Hepatocyte (in vitro differentiated cells): ENCODE measurements at regions not wholly inside any gene's neighbourhood (a gene's known extent, or its start where the extent isn't known, plus 50 kb on each side); places are given as distances from the start of the nearest gene placed in this dataset.

Experiments used
- DNase-seq: peaks from one replicate; pipeline ENCODE4 v3.0.0-alpha.2; 2016; ENCODE audit warnings: low spot score
- H2AFZ ChIP-seq: fragments of 200-600 bp; sonication (generic); 2 replicates; pipeline ENCODE4 v1.6.0; 2016; ENCODE audit warnings: antibody characterized with exemption, mild to moderate bottlenecking
- H3K27ac ChIP-seq: fragments of 200-600 bp; sonication (generic); 2 replicates; pipeline ENCODE4 v1.5.1; 2016; ENCODE audit warnings: mild to moderate bottlenecking
- H3K27me3 ChIP-seq: fragments of 200-600 bp; sonication (generic); 2 replicates; pipeline ENCODE4 v1.6.1; 2016
- H3K36me3 ChIP-seq: fragments of 200-600 bp; sonication (generic); replicated peaks from 2 replicates; pipeline ENCODE4 v1.5.1; 2016; ENCODE audit warnings: low read depth; ENCODE audit not compliant: insufficient read depth
- H3K4me1 ChIP-seq: fragments of 200-600 bp; sonication (generic); 2 replicates; pipeline ENCODE4 v1.5.1; 2016; ENCODE audit warnings: mild to moderate bottlenecking, moderate library complexity; ENCODE audit not compliant: insufficient read depth
- H3K4me2 ChIP-seq: fragments of 200-600 bp; sonication (generic); 2 replicates; pipeline ENCODE4 v1.6.0; 2016
- H3K4me3 ChIP-seq: fragments of 200-600 bp; sonication (generic); 2 replicates; pipeline ENCODE4 v1.5.1; 2016; ENCODE audit warnings: mild to moderate bottlenecking
- H3K79me2 ChIP-seq: fragments of 200-600 bp; sonication (generic); 2 replicates; pipeline ENCODE4 v1.6.0; 2017; ENCODE audit warnings: mild to moderate bottlenecking
- H3K9me2 ChIP-seq: fragments of 200-600 bp; sonication (generic); replicated peaks from 2 replicates; pipeline ENCODE4 v1.6.0; 2017; ENCODE audit warnings: mild to moderate bottlenecking; ENCODE audit not compliant: insufficient read depth
- H3K9me3 ChIP-seq: fragments of 200-600 bp; sonication (generic); 2 replicates; pipeline ENCODE4 v1.5.1; 2016; ENCODE audit warnings: low read depth, mild to moderate bottlenecking
- H4K20me1 ChIP-seq: fragments of 200-600 bp; sonication (generic); 2 replicates; pipeline ENCODE4 v1.6.0; 2016; ENCODE audit warnings: mild to moderate bottlenecking; ENCODE audit not compliant: insufficient read depth, poor library complexity, severe bottlenecking
- EZH2 ChIP-seq: fragments of 200-600 bp; sonication (generic); IDR thresholded peaks from 2 replicates; pipeline ENCODE4 v1.6.1; 2016; ENCODE audit warnings: antibody characterized with exemption, mild to moderate bottlenecking, borderline replicate concordance
- EZH2phosphoT487 ChIP-seq: fragments of 200-600 bp; sonication (generic); IDR thresholded peaks from one replicate; pipeline ENCODE4 v1.6.1; 2018; ENCODE audit warnings: antibody characterized with exemption, mild to moderate bottlenecking, low read depth, moderate library complexity; ENCODE audit not compliant: unreplicated experiment, severe bottlenecking
- WGBS: methylation state at CpG from one replicate; pipeline ENCODE4 v1.1.6; 2016; ENCODE audit warnings: low lambda C conversion rate; ENCODE audit errors: missing lambda C conversion rate; 5-methylcytosine and 5-hydroxymethylcytosine counted together
- TF ChIP-seq, protein P1 (sequence below): fragments of 200-600 bp; sonication (generic); IDR thresholded peaks from 2 replicates; pipeline ENCODE4 v1.5.1; 2016; ENCODE audit warnings: antibody characterized with exemption, mild to moderate bottlenecking; ENCODE audit not compliant: poor library complexity

DNA sequence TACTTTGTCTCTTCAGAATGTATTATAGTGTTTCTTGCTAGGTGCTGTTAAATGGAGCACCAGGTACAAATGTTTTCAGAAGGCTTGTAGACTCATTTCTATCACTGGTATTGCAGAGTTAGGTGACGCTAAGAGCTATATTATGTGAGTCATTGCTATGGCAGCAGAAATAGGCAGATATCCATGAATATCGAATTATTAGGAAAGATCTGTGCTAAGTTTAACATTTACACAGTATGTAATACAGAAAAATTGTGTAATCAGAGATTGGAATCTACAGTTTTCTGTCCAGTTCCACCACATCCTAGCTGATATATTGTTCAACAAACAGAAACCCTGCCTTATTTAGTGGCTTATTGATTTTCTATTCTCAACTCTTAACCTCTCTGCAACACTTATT lies 1025.5 kb downstream of the STIM2 start:
- WGBS, result 88% methylated on average over 2 of the region's 2 CpGs

DNA sequence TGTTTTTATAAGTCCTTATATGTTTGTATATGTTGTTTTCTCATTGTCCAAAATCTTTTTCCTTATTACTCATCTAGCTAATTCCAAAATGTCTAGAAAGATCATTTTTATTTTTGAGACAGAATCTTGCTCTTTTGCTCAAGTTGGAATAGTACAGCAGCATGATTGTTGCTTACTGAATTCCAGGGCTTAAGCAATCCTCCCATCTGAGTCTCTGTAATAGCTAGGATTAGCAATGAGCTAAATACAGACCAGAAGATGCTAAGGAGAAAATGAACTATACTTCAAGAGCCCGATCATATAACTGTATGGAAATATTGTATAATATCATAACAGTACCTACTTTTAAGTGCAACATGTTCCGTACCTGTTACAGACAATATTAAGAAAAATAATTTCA lies 1027.0 kb downstream of the STIM2 start:
- Histone ChIP-seq H3K4me1 (no peaks in the 10 kb centered on the region), H3K4me3 (no peak overlapping the region), H3K9me3 (no peaks in the 10 kb centered on the region), H3K27me3 (no peaks in the 10 kb centered on the region), H4K20me1 (no peaks in the 10 kb centered on the region), H3K4me2 (no peak overlapping the region), H3K36me3 (no peaks in the 10 kb centered on the region), H3K27ac (no peak overlapping the region), H3K9me2 (no peaks in the 10 kb centered on the region), H3K79me2 (no peaks in the 10 kb centered on the region), H2AFZ (no peak overlapping the region)
- no peak for DNase-seq
- TF ChIP-seq EZH2 (no peak), EZH2phosphoT487 (no peak)
- TF ChIP-seq, protein P1, sequence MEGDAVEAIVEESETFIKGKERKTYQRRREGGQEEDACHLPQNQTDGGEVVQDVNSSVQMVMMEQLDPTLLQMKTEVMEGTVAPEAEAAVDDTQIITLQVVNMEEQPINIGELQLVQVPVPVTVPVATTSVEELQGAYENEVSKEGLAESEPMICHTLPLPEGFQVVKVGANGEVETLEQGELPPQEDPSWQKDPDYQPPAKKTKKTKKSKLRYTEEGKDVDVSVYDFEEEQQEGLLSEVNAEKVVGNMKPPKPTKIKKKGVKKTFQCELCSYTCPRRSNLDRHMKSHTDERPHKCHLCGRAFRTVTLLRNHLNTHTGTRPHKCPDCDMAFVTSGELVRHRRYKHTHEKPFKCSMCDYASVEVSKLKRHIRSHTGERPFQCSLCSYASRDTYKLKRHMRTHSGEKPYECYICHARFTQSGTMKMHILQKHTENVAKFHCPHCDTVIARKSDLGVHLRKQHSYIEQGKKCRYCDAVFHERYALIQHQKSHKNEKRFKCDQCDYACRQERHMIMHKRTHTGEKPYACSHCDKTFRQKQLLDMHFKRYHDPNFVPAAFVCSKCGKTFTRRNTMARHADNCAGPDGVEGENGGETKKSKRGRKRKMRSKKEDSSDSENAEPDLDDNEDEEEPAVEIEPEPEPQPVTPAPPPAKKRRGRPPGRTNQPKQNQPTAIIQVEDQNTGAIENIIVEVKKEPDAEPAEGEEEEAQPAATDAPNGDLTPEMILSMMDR, result no peak
- 93% methylated on average over 2 of the region's 2 CpGs for WGBS

More for the DNA sequence above, 1025.5 kb downstream of the STIM2 start:
- Histone ChIP-seq H3K27me3 (no peaks in the 10 kb centered on the region), H3K4me1 (no peaks in the 10 kb centered on the region), H3K9me2 (no peaks in the 10 kb centered on the region), H3K4me3 (no peak overlapping the region), H3K4me2 (no peak overlapping the region), H3K36me3 (no peaks in the 10 kb centered on the region), H4K20me1 (no peaks in the 10 kb centered on the region), H3K27ac (no peak overlapping the region), H2AFZ (no peak overlapping the region), H3K79me2 (no peaks in the 10 kb centered on the region), H3K9me3 (no peaks in the 10 kb centered on the region)
- no peak for DNase-seq
- no peak for TF ChIP-seq EZH2
- TF ChIP-seq, protein P1, result no peak
- no peak for TF ChIP-seq EZH2phosphoT487

DNA sequence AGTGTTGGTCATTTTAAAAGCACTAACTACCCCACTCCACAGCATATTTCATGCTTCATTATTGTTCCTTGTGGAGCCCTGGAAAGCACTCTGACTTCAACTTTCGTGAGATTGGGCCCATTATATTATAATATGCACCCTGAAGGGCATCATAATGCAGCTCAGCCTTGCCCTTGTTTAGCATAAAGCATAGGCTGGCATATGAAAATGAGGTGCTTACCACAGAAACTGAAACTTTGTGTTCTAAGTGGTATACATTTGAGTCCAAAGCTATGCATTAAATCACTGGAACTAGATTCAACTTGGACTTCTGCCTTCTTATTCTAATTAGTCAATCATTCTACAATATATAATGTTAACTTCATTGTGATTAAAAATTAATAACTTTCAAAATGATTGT lies 1027.9 kb downstream of the STIM2 start:
- Histone ChIP-seq H3K27ac (no peak overlapping the region), H3K9me3 (no peaks in the 10 kb centered on the region)
- TF ChIP-seq, protein P1, result no peak
- no peak for TF ChIP-seq EZH2phosphoT487
- TF ChIP-seq EZH2, result no peak

DNA sequence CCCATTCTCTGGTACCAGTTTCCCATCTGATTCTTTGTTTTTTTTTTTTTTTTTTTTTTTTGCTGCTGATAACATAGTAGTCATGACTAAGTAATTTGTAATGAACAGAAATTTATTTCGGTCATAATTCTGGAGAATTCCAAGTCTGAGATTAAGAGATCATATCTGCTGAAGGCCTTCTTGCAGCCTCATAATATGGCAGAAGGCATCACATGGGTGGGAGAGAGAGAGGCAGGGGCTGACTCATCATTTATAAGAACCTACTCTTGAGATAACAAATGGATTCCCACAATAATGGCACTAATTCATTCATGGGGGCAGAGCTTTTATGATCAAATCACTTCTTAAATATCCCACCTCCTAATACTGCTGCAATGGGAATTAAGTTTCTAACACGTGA lies 1034.3 kb downstream of the STIM2 start:
- no peaks in the 10 kb centered on the region for H3K79me2 ChIP-seq
- H3K27ac ChIP-seq, result no peak overlapping the region
- H3K4me1 ChIP-seq, result no peaks in the 10 kb centered on the region
- no peaks in the 10 kb centered on the region for H3K27me3 ChIP-seq
- no peak for TF ChIP-seq EZH2
- no peak for TF ChIP-seq EZH2phosphoT487
- TF ChIP-seq, protein P1, result no peak
- no peak overlapping the region for H3K4me2 ChIP-seq
- no peak overlapping the region for H3K4me3 ChIP-seq
- WGBS, result 91% methylated on average over 2 of the region's 2 CpGs
- H2AFZ ChIP-seq, result no peak overlapping the region
- H4K20me1 ChIP-seq, result no peaks in the 10 kb centered on the region
- no peaks in the 10 kb centered on the region for H3K9me3 ChIP-seq
- H3K9me2 ChIP-seq, result no peaks in the 10 kb centered on the region
- DNase-seq, result no peak
- no peaks in the 10 kb centered on the region for H3K36me3 ChIP-seq

More for the DNA sequence above, 1027.9 kb downstream of the STIM2 start:
- 69% methylated on average over 1 of the region's 1 CpG for WGBS
- Histone ChIP-seq H3K9me2 (no peaks in the 10 kb centered on the region), H2AFZ (no peak overlapping the region), H3K36me3 (no peaks in the 10 kb centered on the region), H3K4me3 (no peak overlapping the region), H3K79me2 (no peaks in the 10 kb centered on the region), H3K27me3 (no peaks in the 10 kb centered on the region), H3K4me2 (no peak overlapping the region), H3K4me1 (no peaks in the 10 kb centered on the region), H4K20me1 (no peaks in the 10 kb centered on the region)
- DNase-seq, result no peak
